Central memory CD8-positive, alpha-beta T cell (primary cell): ENCODE measurements at regions not wholly inside any gene's neighbourhood (a gene's known extent, or its start where the extent isn't known, plus 50 kb on each side); places are given as distances from the start of the nearest gene placed in this dataset.
"Not testable (repeated sequence)": the region's sequence is repeated elsewhere in the genome, so short reads cannot be mapped to it uniquely, and the experiment has no call there.

Experiments used
- ATAC-seq: fragments of 150-1000 bp; cut with Tn5 transposase; replicated peaks from 2 replicates; pipeline ENCODE4 v1.10.0; 2022; ENCODE audit warnings: mild to moderate bottlenecking, moderate FRiP score, moderate number of reproducible peaks; ENCODE audit not compliant: poor library complexity, severe bottlenecking; ENCODE audit errors: extremely low read depth
- DNase-seq, 2 donors: peaks; one replicate each; pipeline ENCODE4 v3.0.0; 2021; ENCODE audit warnings: low spot score in 2 of 2
- H3K27ac Mint-ChIP-seq: one replicate; pipeline ENCODE4 v1.8.0; 2022; ENCODE audit warnings: low read depth, mild to moderate bottlenecking, moderate library complexity, mixed read lengths
- H3K27me3 Mint-ChIP-seq: one replicate; pipeline ENCODE4 v1.8.0; 2022; ENCODE audit warnings: mixed read lengths
- H3K36me3 Mint-ChIP-seq: one replicate; pipeline ENCODE4 v1.8.0; 2022; ENCODE audit warnings: mild to moderate bottlenecking, moderate library complexity, mixed read lengths; ENCODE audit not compliant: insufficient read depth
- H3K4me1 Mint-ChIP-seq: one replicate; pipeline ENCODE4 v1.8.0; 2022; ENCODE audit warnings: mixed read lengths
- H3K4me3 Mint-ChIP-seq: one replicate; pipeline ENCODE4 v1.8.0; 2022; ENCODE audit warnings: mild to moderate bottlenecking, moderate library complexity, mixed read lengths
- H3K9me3 Mint-ChIP-seq: one replicate; pipeline ENCODE4 v1.8.0; 2022; ENCODE audit warnings: mixed read lengths

GRCh38 chr5:155773680-155774079 lies 553.3 kb upstream of the SGCD start:
- peaks cover 56% of the 10 kb centered on the region for H3K4me1 Mint-ChIP-seq
- no peaks in the 10 kb centered on the region for H3K27me3 Mint-ChIP-seq
- peaks cover 3% of the 10 kb centered on the region for H3K36me3 Mint-ChIP-seq
- ATAC-seq (peak; percentile 97), DNase-seq (peak in 1 of 2 donors; percentile 50)
- no peaks in the 10 kb centered on the region for H3K9me3 Mint-ChIP-seq
- H3K27ac Mint-ChIP-seq = peak overlapping the region; percentile 61
- peak overlapping the region; percentile 26 for H3K4me3 Mint-ChIP-seq

- ATAC-seq = no peak
- no peaks in the 10 kb centered on the region for H3K27me3 Mint-ChIP-seq
- DNase-seq = no peak
- no peak overlapping the region for H3K4me3 Mint-ChIP-seq
- H3K4me1 Mint-ChIP-seq = peaks cover 7% of the 10 kb centered on the region
- H3K27ac Mint-ChIP-seq = no peak overlapping the region
- H3K36me3 Mint-ChIP-seq = peaks cover 1% of the 10 kb centered on the region
- H3K9me3 Mint-ChIP-seq = no peaks in the 10 kb centered on the region
These were observed 546.7 kb upstream of the SGCD start for GRCh38 chr5:155780260-155780659.

- no peaks in the 10 kb centered on the region for H3K27me3 Mint-ChIP-seq
- DNase-seq = no peak
- no peaks in the 10 kb centered on the region for H3K9me3 Mint-ChIP-seq
- no peak overlapping the region for H3K4me3 Mint-ChIP-seq
- H3K4me1 Mint-ChIP-seq = no peaks in the 10 kb centered on the region
- no peak for ATAC-seq
- H3K27ac Mint-ChIP-seq = no peak overlapping the region
- no peaks in the 10 kb centered on the region for H3K36me3 Mint-ChIP-seq
These were observed 543.7 kb upstream of the SGCD start for GRCh38 chr5:155783246-155783645.

- DNase-seq (no peak), ATAC-seq (no peak)
- Mint-ChIP-seq H3K27ac (no peak overlapping the region), H3K27me3 (no peaks in the 10 kb centered on the region), H3K4me1 (no peaks in the 10 kb centered on the region), H3K36me3 (no peaks in the 10 kb centered on the region), H3K9me3 (no peaks in the 10 kb centered on the region), H3K4me3 (no peak overlapping the region)
These were observed 543.2 kb upstream of the SGCD start for GRCh38 chr5:155783791-155784190.

GRCh38 chr5:155786108-155786507 lies 540.9 kb upstream of the SGCD start:
- ATAC-seq = no peak
- no peak overlapping the region for H3K27ac Mint-ChIP-seq
- H3K4me3 Mint-ChIP-seq = no peak overlapping the region
- no peak for DNase-seq
- peaks cover under 1% of the 10 kb centered on the region for H3K36me3 Mint-ChIP-seq
- H3K9me3 Mint-ChIP-seq = no peaks in the 10 kb centered on the region
- H3K4me1 Mint-ChIP-seq = no peaks in the 10 kb centered on the region
- H3K27me3 Mint-ChIP-seq = no peaks in the 10 kb centered on the region

- H3K4me1 Mint-ChIP-seq = no peaks in the 10 kb centered on the region
- H3K36me3 Mint-ChIP-seq = peaks cover 6% of the 10 kb centered on the region
- no peak for DNase-seq
- H3K4me3 Mint-ChIP-seq = no peak overlapping the region
- no peak for ATAC-seq
- no peak overlapping the region for H3K27ac Mint-ChIP-seq
- H3K9me3 Mint-ChIP-seq = no peaks in the 10 kb centered on the region
- no peaks in the 10 kb centered on the region for H3K27me3 Mint-ChIP-seq
These were observed 534.1 kb upstream of the SGCD start for GRCh38 chr5:155792873-155793272.

GRCh38 chr5:155794795-155795194 lies 532.2 kb upstream of the SGCD start:
- no peaks in the 10 kb centered on the region for H3K9me3 Mint-ChIP-seq
- no peaks in the 10 kb centered on the region for H3K4me1 Mint-ChIP-seq

GRCh38 chr5:155799308-155799707 lies 527.7 kb upstream of the SGCD start:
- Mint-ChIP-seq H3K27me3 (no peaks in the 10 kb centered on the region), H3K4me1 (no peaks in the 10 kb centered on the region), H3K27ac (no peak overlapping the region), H3K36me3 (peaks cover 2% of the 10 kb centered on the region), H3K9me3 (no peaks in the 10 kb centered on the region), H3K4me3 (no peak overlapping the region)
- no peak for ATAC-seq
- no peak for DNase-seq

More at GRCh38 chr5:155794795-155795194, 532.2 kb upstream of the SGCD start:
- Mint-ChIP-seq H3K36me3 (peaks cover 6% of the 10 kb centered on the region), H3K27ac (no peak overlapping the region), H3K27me3 (no peaks in the 10 kb centered on the region), H3K4me3 (no peak overlapping the region)
- ATAC-seq (no peak), DNase-seq (no peak)

- Mint-ChIP-seq H3K36me3 (no peaks in the 10 kb centered on the region), H3K4me3 (no peak overlapping the region), H3K27ac (no peak overlapping the region), H3K4me1 (no peaks in the 10 kb centered on the region), H3K27me3 (no peaks in the 10 kb centered on the region), H3K9me3 (no peaks in the 10 kb centered on the region)
- ATAC-seq (no peak), DNase-seq (no peak)
These were observed 518.9 kb upstream of the SGCD start for GRCh38 chr5:155807884-155808576.

GRCh38 chr5:155815248-155815647 lies 511.7 kb upstream of the SGCD start:
- Mint-ChIP-seq H3K4me3 (no peak overlapping the region), H3K4me1 (no peaks in the 10 kb centered on the region), H3K36me3 (no peaks in the 10 kb centered on the region), H3K27me3 (no peaks in the 10 kb centered on the region), H3K9me3 (peaks cover 5% of the 10 kb centered on the region), H3K27ac (no peak overlapping the region)
- no peak for DNase-seq
- no peak for ATAC-seq

GRCh38 chr5:155822177-155822576 lies 504.8 kb upstream of the SGCD start:
- Mint-ChIP-seq H3K27ac (no peak overlapping the region), H3K9me3 (peaks cover 12% of the 10 kb centered on the region), H3K4me1 (no peaks in the 10 kb centered on the region), H3K36me3 (peaks cover 2% of the 10 kb centered on the region), H3K27me3 (no peaks in the 10 kb centered on the region), H3K4me3 (no peak overlapping the region)
- ATAC-seq (no peak), DNase-seq (no peak)

GRCh38 chr5:155826611-155827507 lies 500.1 kb upstream of the SGCD start:
- Mint-ChIP-seq H3K9me3 (peaks cover 7% of the 10 kb centered on the region), H3K27ac (no peak overlapping the region), H3K4me1 (peaks cover 5% of the 10 kb centered on the region), H3K36me3 (peaks cover 2% of the 10 kb centered on the region), H3K4me3 (no peak overlapping the region), H3K27me3 (no peaks in the 10 kb centered on the region)
- ATAC-seq (no peak), DNase-seq (no peak)

- H3K36me3 Mint-ChIP-seq, H3K4me3 Mint-ChIP-seq, H3K27ac Mint-ChIP-seq, ATAC-seq, H3K27me3 Mint-ChIP-seq, H3K9me3 Mint-ChIP-seq, H3K4me1 Mint-ChIP-seq, DNase-seq: not testable (repeated sequence)
These were observed 499.5 kb upstream of the SGCD start for GRCh38 chr5:155827508-155827815.
